Parathyroid adenoma (tissue), 2 donors: ENCODE measurements at regions not wholly inside any gene's neighbourhood (a gene's known extent, or its start where the extent isn't known, plus 50 kb on each side); places are given as distances from the start of the nearest gene placed in this dataset.

Experiments used
- H2AFZ ChIP-seq: fragments of 300-600 bp; sonication (generic); one replicate; pipeline ENCODE4 v1.7.0; 2017; ENCODE audit warnings: antibody characterized with exemption, mild to moderate bottlenecking
- H3K27ac ChIP-seq: fragments of 300-600 bp; sonication (generic); one replicate; pipeline ENCODE4 v1.7.0; 2017
- H3K27me3 ChIP-seq: fragments of 300-600 bp; sonication (generic); one replicate; pipeline ENCODE4 v1.7.0; 2017; ENCODE audit warnings: low read length; ENCODE audit not compliant: control insufficient read depth, insufficient read depth
- H3K36me3 ChIP-seq: fragments of 300-600 bp; sonication (generic); one replicate; pipeline ENCODE4 v1.7.0; 2017; ENCODE audit warnings: low read length; ENCODE audit not compliant: control insufficient read depth, insufficient read depth
- H3K4me1 ChIP-seq: fragments of 300-600 bp; sonication (generic); one replicate; pipeline ENCODE4 v1.7.0; 2017; ENCODE audit warnings: control low read depth
- H3K4me2 ChIP-seq: fragments of 300-600 bp; sonication (generic); one replicate; pipeline ENCODE4 v1.7.0; 2017; ENCODE audit warnings: low read length
- H3K4me3 ChIP-seq: fragments of 300-600 bp; sonication (generic); one replicate; pipeline ENCODE4 v1.7.0; 2017; ENCODE audit warnings: low read depth, low read length
- H3K79me2 ChIP-seq: fragments of 300-600 bp; sonication (generic); one replicate; pipeline ENCODE4 v1.7.0; 2017; ENCODE audit warnings: control low read depth
- H3K9ac ChIP-seq: fragments of 300-600 bp; sonication (generic); one replicate; pipeline ENCODE4 v1.7.0; 2017; ENCODE audit warnings: mild to moderate bottlenecking
- H3K9me3 ChIP-seq: fragments of 300-600 bp; sonication (generic); one replicate; pipeline ENCODE4 v1.7.0; 2017; ENCODE audit warnings: low read length; ENCODE audit not compliant: control insufficient read depth
- TF ChIP-seq, protein P1 (sequence below): fragments of 300-600 bp; sonication (generic); IDR thresholded peaks from one replicate; pipeline ENCODE4 v1.7.0; 2017; ENCODE audit warnings: antibody characterized with exemption, mild to moderate bottlenecking
- donor health status: primary hyperparathyroidism.

DNA sequence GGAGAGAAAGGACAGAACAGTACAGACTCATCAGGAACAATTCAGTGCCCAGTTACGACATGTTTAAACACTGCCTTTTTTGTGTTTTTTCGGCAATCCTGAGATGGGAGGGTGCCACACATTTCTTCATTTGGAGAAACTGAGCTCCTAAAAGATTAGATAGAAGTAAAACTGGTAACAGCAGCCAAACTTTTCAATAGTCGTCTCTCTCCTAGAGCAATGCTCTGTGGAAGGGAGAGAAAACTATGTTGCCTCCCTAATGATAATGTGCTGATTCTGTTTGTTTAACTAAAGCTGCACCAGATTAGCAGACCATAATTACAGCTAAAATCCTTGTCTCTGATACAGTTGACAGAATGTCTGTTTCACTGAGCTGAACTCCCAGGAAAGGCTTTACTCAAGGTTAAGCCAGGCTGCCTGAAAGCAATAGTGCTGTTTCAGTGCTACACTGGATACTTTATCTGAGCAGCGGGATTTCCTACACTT is 76.2 kb upstream of the CXADR start:
- Histone ChIP-seq H3K36me3 (no peaks in the 10 kb centered on the region), H3K4me2 (peak overlapping the region; percentile 23), H2AFZ (no peak overlapping the region), H3K27me3 (no peaks in the 10 kb centered on the region), H3K9ac (no peak overlapping the region), H3K9me3 (no peaks in the 10 kb centered on the region), H3K79me2 (no peaks in the 10 kb centered on the region), H3K4me1 (no peaks in the 10 kb centered on the region), H3K27ac (no peak overlapping the region), H3K4me3 (no peak overlapping the region)
- TF ChIP-seq, protein P1, sequence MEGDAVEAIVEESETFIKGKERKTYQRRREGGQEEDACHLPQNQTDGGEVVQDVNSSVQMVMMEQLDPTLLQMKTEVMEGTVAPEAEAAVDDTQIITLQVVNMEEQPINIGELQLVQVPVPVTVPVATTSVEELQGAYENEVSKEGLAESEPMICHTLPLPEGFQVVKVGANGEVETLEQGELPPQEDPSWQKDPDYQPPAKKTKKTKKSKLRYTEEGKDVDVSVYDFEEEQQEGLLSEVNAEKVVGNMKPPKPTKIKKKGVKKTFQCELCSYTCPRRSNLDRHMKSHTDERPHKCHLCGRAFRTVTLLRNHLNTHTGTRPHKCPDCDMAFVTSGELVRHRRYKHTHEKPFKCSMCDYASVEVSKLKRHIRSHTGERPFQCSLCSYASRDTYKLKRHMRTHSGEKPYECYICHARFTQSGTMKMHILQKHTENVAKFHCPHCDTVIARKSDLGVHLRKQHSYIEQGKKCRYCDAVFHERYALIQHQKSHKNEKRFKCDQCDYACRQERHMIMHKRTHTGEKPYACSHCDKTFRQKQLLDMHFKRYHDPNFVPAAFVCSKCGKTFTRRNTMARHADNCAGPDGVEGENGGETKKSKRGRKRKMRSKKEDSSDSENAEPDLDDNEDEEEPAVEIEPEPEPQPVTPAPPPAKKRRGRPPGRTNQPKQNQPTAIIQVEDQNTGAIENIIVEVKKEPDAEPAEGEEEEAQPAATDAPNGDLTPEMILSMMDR, result no peak

DNA sequence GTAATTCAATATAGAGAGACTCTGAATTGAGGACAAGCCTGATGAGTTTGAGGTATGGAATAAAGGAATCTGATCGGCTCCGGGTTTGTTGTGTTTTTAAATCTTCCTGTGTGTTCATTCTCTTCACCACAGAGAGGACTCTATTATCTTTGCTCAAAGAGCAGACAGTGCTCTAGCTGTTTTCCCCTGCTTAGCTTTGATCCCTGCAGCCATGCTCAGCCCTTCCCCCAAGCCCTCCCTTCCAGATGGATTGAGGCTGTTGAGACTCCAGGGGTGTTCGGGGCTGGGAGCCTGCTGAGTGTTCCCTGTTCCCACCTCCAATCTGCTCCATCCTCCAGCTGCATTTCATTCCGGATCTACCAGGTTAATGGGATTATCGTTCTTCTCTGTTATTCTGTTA is 74.2 kb upstream of the CXADR start:
- Histone ChIP-seq H3K4me1 (no peaks in the 10 kb centered on the region), H3K4me2 (no peak overlapping the region), H3K9me3 (no peaks in the 10 kb centered on the region), H3K36me3 (no peaks in the 10 kb centered on the region), H3K27ac (no peak overlapping the region), H2AFZ (no peak overlapping the region), H3K79me2 (no peaks in the 10 kb centered on the region), H3K27me3 (no peaks in the 10 kb centered on the region), H3K4me3 (no peak overlapping the region), H3K9ac (no peak overlapping the region)
- TF ChIP-seq, protein P1, result no peak

DNA sequence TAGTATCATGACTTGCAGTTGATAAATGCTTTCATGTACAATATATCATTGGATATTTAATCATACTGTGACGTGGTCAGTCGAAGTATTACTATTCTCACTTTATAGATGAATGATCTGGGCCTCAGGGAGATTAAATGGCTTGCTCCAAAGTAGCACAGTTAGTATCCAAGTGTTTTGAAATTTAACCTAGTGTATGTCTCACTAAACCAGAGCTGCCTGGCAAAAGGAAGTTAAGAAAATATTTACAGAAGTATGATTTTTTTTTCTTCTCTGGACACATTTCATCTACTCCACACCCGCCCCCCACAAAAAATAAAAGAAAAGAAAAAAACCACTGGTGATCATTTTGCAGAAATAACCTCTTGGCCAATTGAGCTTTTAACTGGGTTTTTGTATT is 71.9 kb upstream of the CXADR start:
- no peaks in the 10 kb centered on the region for H3K9me3 ChIP-seq
- TF ChIP-seq, protein P1, result no peak
- H3K27ac ChIP-seq, result no peak overlapping the region
- no peaks in the 10 kb centered on the region for H3K4me1 ChIP-seq
- no peaks in the 10 kb centered on the region for H3K79me2 ChIP-seq
- H3K9ac ChIP-seq, result no peak overlapping the region
- H3K4me2 ChIP-seq, result no peak overlapping the region
- H2AFZ ChIP-seq, result no peak overlapping the region
- no peaks in the 10 kb centered on the region for H3K27me3 ChIP-seq
- H3K4me3 ChIP-seq, result no peak overlapping the region
- H3K36me3 ChIP-seq, result no peaks in the 10 kb centered on the region

DNA sequence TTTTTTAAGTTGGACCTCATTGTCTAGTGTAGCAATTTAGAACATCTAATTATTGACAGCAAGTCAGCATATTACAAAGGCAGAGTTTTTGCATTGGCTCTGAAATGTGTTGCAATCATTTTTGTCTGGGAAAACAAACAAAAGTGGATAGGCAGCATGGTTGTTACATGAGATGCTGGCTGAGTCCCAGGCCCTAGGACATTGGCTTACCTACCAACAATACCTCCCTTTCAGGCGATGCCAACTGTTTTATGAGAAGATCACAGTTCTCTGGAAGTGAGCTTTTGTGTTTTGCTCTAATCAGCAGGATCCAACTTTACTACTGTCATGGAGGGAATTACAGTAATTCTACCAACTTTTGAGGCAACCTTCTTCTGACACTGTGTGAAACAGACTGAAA is 71.5 kb upstream of the CXADR start:
- Histone ChIP-seq H3K27ac (no peak overlapping the region), H3K27me3 (no peaks in the 10 kb centered on the region), H2AFZ (no peak overlapping the region), H3K4me2 (no peak overlapping the region), H3K4me1 (no peaks in the 10 kb centered on the region), H3K79me2 (no peaks in the 10 kb centered on the region), H3K36me3 (no peaks in the 10 kb centered on the region), H3K9me3 (no peaks in the 10 kb centered on the region), H3K4me3 (no peak overlapping the region), H3K9ac (no peak overlapping the region)
- TF ChIP-seq, protein P1, result no peak

DNA sequence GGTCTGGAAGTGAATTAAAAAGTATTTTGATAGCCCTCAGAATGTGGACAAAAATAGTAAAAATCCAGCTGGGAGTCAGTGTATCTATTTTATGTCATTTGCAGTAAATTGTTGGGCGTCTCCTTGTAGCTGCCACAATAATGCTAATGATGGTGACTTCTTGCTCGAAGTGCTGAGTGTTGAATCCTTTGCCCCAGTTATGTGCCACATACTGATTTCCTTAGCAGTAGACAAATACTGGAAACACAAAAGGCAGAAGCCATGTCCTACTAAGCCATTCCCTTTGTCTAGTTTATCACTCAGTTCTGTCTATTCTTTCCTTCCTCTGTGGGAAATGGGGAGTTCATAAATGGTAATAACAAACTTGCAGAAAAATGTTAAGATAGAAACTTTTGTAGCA is 70.7 kb upstream of the CXADR start:
- Histone ChIP-seq H3K4me2 (no peak overlapping the region), H3K9me3 (no peaks in the 10 kb centered on the region), H3K27ac (no peak overlapping the region), H3K27me3 (no peaks in the 10 kb centered on the region), H3K4me1 (no peaks in the 10 kb centered on the region), H3K9ac (no peak overlapping the region), H3K79me2 (no peaks in the 10 kb centered on the region), H2AFZ (no peak overlapping the region), H3K4me3 (no peak overlapping the region), H3K36me3 (no peaks in the 10 kb centered on the region)
- TF ChIP-seq, protein P1, result no peak
